Transverse colon (tissue), 3 donors: ENCODE measurements at regions not wholly inside any gene's neighbourhood (a gene's known extent, or its start where the extent isn't known, plus 50 kb on each side); places are given as distances from the start of the nearest gene placed in this dataset.

ENCODE experiments used
- POLR2A ChIP-seq: fragments of 450-650 bp; IDR thresholded peaks from one replicate; pipeline ENCODE4 v1.6.1; 2016; ENCODE audit warnings: antibody characterized with exemption, mild to moderate bottlenecking, moderate library complexity
- TF ChIP-seq, protein P1 (sequence below), 5 experiments: fragments of 200-600 bp in 3 of 5; fragments of 450-650 bp in 2 of 5; sonication (generic) in 3 of 5; IDR thresholded peaks; 1 replicate in 2 of 5; 2 replicates in 3 of 5; pipeline ENCODE4 v1.5.1; 2016 to 2017; ENCODE audit warnings: antibody characterized with exemption in 5 of 5, inconsistent platforms in 3 of 5, mild to moderate bottlenecking in 2 of 5, moderate library complexity in 1 of 5

DNA sequence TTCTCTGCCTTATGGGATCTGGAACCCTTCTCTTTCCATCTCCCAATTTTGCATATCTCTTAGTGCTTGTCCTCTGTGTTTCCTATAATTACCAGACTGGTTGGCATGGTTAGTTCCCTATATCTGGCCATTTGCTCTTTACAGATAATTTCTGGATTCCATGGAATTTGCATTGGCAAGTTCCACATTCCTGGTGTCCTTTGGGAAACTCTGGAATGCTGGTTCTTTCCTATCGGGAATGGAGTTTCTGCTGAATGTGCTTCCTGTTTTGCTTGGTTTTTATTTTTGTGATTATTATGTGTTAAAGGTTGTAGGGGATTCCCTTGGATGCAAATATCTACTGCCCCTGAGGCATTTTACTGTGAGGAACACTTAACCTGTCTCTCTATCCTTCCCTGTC lies 193.0 kb upstream of the BTG1 start:
- TF ChIP-seq, protein P1, sequence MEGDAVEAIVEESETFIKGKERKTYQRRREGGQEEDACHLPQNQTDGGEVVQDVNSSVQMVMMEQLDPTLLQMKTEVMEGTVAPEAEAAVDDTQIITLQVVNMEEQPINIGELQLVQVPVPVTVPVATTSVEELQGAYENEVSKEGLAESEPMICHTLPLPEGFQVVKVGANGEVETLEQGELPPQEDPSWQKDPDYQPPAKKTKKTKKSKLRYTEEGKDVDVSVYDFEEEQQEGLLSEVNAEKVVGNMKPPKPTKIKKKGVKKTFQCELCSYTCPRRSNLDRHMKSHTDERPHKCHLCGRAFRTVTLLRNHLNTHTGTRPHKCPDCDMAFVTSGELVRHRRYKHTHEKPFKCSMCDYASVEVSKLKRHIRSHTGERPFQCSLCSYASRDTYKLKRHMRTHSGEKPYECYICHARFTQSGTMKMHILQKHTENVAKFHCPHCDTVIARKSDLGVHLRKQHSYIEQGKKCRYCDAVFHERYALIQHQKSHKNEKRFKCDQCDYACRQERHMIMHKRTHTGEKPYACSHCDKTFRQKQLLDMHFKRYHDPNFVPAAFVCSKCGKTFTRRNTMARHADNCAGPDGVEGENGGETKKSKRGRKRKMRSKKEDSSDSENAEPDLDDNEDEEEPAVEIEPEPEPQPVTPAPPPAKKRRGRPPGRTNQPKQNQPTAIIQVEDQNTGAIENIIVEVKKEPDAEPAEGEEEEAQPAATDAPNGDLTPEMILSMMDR (IDR thresholded peaks at IDR 0.05), result no peak
- TF ChIP-seq POLR2A, result no peak
